ENCODE measurements at regions not wholly inside any gene's neighbourhood (a gene's known extent, or its start where the extent isn't known, plus 50 kb on each side); places are given as distances from the start of the nearest gene placed in this dataset.

DNA sequence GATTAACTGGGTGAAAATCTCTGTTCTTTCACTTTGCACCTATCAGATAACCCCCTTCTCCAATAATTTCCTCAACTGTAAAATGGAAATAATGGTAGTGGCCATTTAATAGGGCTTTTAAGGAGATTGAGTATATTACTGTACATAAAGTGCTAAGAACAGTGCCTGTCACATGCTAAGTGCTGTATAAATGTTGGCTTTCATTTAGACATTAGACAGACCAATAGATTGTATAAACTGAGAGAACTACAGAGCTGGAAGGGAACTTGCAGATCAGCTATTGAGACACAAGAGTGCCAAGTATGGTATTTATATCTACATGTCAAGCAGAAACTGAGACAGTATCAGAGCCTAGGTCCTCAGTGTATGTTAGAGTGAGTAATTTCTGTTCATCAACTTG is 934.7 kb downstream of the PLA2G4A start:
- no peak for TF ChIP-seq EZH2 (IDR thresholded peaks at IDR 0.05; ENCODE audit: low read depth)
- TF ChIP-seq, protein P1, sequence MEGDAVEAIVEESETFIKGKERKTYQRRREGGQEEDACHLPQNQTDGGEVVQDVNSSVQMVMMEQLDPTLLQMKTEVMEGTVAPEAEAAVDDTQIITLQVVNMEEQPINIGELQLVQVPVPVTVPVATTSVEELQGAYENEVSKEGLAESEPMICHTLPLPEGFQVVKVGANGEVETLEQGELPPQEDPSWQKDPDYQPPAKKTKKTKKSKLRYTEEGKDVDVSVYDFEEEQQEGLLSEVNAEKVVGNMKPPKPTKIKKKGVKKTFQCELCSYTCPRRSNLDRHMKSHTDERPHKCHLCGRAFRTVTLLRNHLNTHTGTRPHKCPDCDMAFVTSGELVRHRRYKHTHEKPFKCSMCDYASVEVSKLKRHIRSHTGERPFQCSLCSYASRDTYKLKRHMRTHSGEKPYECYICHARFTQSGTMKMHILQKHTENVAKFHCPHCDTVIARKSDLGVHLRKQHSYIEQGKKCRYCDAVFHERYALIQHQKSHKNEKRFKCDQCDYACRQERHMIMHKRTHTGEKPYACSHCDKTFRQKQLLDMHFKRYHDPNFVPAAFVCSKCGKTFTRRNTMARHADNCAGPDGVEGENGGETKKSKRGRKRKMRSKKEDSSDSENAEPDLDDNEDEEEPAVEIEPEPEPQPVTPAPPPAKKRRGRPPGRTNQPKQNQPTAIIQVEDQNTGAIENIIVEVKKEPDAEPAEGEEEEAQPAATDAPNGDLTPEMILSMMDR (conservative IDR thresholded peaks at IDR 0.05), result no peak

Data from PC-9 (cell line).